ENCODE measurements at regions not wholly inside any gene's neighbourhood (a gene's known extent, or its start where the extent isn't known, plus 50 kb on each side); places are given as distances from the start of the nearest gene placed in this dataset.
"Not testable (repeated sequence)": the region's sequence is repeated elsewhere in the genome, so short reads cannot be mapped to it uniquely, and the experiment has no call there.

DNA sequence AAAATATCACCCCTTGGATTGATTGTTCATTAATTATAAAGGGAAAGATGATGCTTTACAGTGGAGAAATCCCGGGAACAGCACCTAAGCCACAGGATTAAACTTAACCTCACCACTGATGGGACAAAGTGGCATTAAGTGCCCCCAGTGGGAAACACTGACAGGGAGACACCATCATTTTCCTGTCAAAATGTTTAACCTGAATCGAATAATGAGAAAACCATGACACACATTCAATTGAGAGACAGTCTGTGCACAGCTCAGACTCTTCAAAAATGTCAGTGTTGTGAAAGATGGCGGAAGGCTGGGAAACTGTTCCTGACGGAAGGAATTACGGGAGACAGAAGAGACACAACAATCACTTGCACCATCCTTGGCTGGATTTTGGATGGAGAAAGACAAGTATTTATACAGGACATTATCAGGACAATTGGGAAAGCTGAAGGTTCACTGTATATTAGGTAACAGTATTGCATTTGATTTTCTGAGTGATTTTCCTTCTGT lies 111.8 kb upstream of the ASB18 start:
- no peak for DNase-seq (ENCODE audit: low read depth)

GRCh38 chr2:236376566-236377244 lies 112.5 kb upstream of the ASB18 start:
- no peak for DNase-seq (ENCODE audit: low read depth)

DNA sequence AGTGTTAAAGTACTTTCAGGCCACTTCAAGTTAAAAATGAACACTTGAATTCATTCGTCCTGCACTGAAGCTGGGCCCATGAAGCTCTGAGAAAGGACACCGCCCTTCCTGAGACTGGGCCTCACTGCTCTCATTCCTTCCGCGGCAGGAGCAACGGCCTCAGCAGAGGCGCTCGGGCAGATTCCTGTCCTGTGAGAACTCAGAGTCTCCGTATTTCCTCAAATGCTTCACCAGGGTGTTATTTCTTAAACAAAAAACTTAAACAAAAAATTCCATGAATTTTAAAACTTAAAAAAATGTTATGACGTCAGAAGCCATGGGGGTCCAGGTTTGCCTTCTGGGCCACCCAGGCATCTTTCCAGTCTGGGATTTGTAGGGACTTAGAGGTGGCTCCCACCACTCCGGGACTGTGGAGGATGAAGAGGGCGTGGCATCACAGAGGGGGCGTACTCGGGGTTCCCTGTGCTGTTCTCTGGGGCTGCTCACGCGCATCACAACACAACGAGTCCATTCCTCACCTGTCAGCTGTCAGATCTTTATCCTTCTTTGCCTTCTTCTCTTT lies 115.9 kb upstream of the ASB18 start:
- DNase-seq (ENCODE audit: low read depth), result no peak

- not testable (repeated sequence) for DNase-seq (ENCODE audit: low read depth)
Measured at GRCh38 chr2:236381253-236381652, 117.0 kb upstream of the ASB18 start.

DNA sequence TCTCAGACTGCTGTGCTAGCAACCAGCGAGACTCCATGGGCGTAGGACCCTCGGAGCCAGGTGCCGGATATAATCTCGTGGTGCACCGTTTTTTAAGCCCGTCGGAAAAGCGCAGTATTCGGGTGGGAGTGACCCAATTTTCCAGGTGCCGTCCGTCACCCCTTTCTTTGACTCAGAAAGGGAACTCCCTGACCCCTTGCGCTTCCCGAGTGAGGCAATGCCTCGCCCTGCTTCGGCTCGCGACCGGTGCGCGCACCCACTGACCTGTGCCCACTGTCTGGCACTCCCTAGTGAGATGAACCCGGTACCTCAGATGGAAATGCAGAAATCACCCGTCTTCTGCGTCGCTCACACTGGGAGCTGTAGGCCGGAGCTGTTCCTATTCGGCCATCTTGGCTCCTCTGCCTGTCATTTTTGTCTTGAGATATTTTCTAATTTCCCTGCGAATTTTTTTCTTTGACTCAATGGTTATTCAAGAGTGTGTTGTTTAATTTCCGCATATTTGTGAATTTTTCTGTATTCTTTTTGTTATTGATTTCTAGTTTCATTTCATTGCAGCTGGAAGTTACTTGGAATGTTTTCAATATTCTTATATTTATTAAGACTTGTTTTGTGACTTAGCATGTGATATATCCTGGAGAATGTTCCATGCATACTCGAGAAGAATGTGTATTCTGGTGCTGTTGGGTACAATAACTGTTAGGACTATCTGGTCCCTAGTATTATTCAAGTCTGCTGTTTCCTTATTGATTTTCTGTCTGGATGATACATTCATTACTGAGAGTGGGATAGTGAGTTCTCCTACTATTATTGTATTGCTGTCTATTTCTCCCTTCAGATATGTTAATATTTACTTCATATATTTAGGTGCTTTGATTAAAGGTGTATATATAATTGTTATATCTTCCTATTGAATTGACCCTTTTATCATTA lies 125.3 kb upstream of the ASB18 start:
- DNase-seq (ENCODE audit: low read depth), result not testable (repeated sequence)

DNA sequence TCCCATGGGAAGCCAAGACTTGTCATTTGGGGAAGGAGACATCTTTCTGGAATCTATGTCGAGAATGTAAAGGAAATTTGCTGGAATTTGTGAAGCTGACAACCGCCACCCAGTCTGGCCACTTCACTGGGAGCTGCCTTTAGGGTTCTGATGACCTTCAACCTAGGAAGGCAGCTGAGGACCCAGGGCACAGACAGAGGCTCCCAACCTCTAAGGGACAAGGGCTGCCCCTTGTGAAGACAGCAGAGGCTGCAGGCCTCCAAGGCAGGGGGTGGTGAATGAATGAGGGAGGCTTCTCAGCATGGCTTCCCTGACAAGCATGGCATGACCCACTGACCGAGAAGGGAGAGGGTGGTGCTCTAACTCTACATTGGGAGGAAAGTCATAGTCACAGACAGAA lies 128.9 kb upstream of the ASB18 start:
- no peak for DNase-seq (ENCODE audit: low read depth)

GRCh38 chr2:236393581-236393980 lies 129.4 kb upstream of the ASB18 start:
- DNase-seq (ENCODE audit: low read depth), result no peak

GRCh38 chr2:236394571-236394970 lies 130.4 kb upstream of the ASB18 start:
- DNase-seq (ENCODE audit: low read depth), result no peak

- DNase-seq (ENCODE audit: low read depth), result no peak
Measured at GRCh38 chr2:236395067-236395466, 130.9 kb upstream of the ASB18 start.

DNA sequence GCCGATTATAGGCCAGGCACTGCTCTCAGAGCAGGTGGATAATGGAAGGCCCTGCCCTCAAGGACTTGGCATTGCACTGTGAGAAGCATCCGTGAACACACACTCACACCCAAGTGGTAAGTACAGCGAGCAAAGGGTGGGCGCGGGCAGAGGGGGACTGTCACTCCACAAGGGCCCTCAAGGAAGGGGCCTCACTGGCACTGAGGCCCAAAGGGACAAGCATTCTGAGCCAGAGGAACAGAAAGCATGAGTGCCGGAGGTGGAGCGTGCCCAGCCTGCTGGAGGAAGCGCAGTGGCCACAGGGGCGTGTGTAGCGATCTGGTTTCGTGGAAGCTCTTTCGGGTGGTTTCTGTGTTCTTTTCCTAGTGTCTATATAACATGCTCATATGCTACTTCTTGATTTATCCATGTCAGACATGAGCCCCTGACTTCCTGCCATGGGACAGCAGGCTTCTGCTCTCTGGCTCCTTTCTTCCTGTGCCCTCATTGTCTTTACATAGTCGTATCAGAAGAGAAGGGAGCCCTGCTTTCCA lies 132.7 kb upstream of the ASB18 start:
- DNase-seq (ENCODE audit: low read depth), result no peak

- no peak for DNase-seq (ENCODE audit: low read depth)
Measured at GRCh38 chr2:236397681-236398080, 133.5 kb upstream of the ASB18 start.

GRCh38 chr2:236399409-236399808 lies 135.2 kb upstream of the ASB18 start:
- no peak for DNase-seq (ENCODE audit: low read depth)

GRCh38 chr2:236400046-236400574 lies 135.9 kb upstream of the ASB18 start:
- DNase-seq (ENCODE audit: low read depth), result no peak

GRCh38 chr2:236400594-236401360 lies 136.6 kb upstream of the ASB18 start:
- no peak for DNase-seq (ENCODE audit: low read depth)

- no peak for DNase-seq (ENCODE audit: low read depth)
Measured at GRCh38 chr2:236402033-236402790, 138.0 kb upstream of the ASB18 start.

DNA sequence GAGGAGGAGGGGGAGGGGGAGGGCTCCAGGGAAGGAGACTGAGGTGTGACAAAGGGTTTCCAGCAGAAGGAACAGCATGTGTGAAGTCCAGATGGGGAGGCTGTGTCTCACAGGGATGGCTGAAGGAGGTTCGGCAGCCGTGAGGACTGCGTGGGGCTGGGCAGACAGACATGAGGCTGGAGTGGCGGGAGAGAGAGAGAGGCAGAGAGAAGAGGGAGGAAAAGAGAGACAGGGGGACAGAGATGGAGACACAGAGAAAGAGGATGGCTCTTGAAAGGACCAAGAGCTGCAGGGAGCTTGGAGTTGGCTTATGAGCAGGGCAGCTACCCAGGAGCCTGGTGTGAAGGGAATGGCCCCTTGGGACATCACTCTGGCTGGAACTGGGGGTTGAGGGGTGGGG lies 138.9 kb upstream of the ASB18 start:
- no peak for DNase-seq (ENCODE audit: low read depth)

DNA sequence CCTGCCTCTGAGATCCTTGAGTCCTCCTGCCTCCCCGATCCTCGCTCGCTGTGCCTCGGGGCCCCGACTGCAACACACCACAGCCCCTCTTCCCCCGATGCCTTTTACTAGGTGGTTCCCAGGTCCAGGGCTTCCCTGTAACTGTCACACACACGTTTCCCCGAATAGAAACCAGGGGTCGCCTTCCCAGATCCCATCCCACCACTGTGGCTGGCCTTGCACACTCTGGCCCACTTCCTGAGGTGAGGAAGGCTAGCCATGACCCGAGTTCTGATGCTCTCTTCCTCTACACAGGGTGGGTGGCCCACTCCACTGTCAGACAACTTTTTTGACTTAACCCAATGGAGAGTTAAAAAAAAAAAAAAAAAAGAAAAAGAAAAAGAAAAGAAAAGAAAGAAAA lies 139.6 kb upstream of the ASB18 start:
- no peak for DNase-seq (ENCODE audit: low read depth)

GRCh38 chr2:236404346-236404745 lies 140.1 kb upstream of the ASB18 start:
- no peak for DNase-seq (ENCODE audit: low read depth)

GRCh38 chr2:236405357-236405756 lies 141.2 kb upstream of the ASB18 start:
- DNase-seq (ENCODE audit: low read depth), result no peak

GRCh38 chr2:236408090-236408489 lies 143.9 kb upstream of the ASB18 start:
- DNase-seq (ENCODE audit: low read depth), result no peak

DNA sequence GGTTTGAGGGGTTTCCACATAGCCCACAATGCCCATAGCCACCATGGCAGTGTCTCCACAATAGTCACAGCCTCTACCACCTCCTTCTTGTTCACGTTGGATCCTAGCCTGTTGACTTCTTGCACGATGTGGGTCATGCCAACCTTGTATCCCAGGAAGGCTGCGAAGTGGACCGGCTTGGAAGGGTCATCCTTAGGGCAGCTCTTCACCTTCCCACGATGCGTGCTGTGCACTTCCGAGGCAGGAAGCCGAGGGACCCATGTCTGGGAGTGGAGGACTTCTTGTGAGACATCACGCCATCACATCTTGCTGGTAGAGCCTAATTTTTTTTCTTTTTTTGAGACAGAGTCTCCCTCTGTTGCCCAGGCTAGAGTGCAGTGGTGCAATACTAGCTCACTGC lies 144.6 kb upstream of the ASB18 start:
- no peak for DNase-seq (ENCODE audit: low read depth)

All from activated T-cell treated with anti-CD3 and anti-CD28 coated beads for 1 hour (primary cell).